ENCODE measurements at regions not wholly inside any gene's neighbourhood (a gene's known extent, or its start where the extent isn't known, plus 50 kb on each side); places are given as distances from the start of the nearest gene placed in this dataset.

- TF ChIP-seq CTCF (IDR thresholded peaks at IDR 0.05; ENCODE audit: borderline replicate concordance, extremely low read depth, low read length, poor library complexity, severe bottlenecking), result no peak
- no peak for TF ChIP-seq EZH2 (IDR thresholded peaks at IDR 0.05; ENCODE audit: borderline replicate concordance, low read depth, low read length, severe bottlenecking)
Measured at GRCh38 chr6:148214667-148215066, 128.0 kb upstream of the SASH1 start.
